ENCODE measurements at regions not wholly inside any gene's neighbourhood (a gene's known extent, or its start where the extent isn't known, plus 50 kb on each side); places are given as distances from the start of the nearest gene placed in this dataset.

DNA sequence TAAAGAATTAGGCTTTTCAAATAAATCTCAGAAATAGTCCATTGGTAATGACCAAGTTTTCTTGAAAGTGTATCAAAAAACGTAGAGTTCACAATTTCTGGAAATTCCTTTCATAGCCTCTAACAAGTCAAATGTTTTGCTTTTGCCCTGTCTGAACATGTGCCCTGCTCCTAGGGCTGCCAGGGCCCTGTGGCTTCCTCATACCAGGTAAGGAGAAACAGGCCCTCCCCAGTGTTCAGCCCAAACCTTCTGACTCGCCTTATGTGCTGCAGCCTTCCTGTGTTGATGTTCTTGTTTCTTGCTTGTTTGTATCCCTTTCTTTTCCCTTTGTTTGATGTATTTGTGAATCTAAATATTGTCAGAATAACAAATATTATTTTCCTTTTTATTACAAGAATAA, 146.1 kb upstream of the PACRGL start:
- no peak overlapping the region for H2BK20ac ChIP-seq (ENCODE audit: low read depth, low read length)
- DNase-seq (no peak), ATAC-seq (ENCODE audit: low read depth) (no peak)
- no peak overlapping the region for H2BK5ac ChIP-seq (ENCODE audit: low read depth, low read length, poor library complexity, severe bottlenecking)
- no peaks in the 10 kb centered on the region for H3K4me1 ChIP-seq (ENCODE audit: control insufficient read depth, insufficient read depth, low read length)
- no peaks in the 10 kb centered on the region for H4K20me1 ChIP-seq (ENCODE audit: insufficient read depth, low read length)
- H4K5ac ChIP-seq (ENCODE audit: low read depth, low read length): no peak overlapping the region
- H3K27ac ChIP-seq (ENCODE audit: insufficient read depth, low read length): no peak overlapping the region
- no peaks in the 10 kb centered on the region for H3K27me3 ChIP-seq (ENCODE audit: control insufficient read depth, insufficient read depth, low read length)
- no CpG with 5 or more reads among the region's 2 CpGs for whole genome bisulfite sequencing, 2 experiments (ENCODE audit: extremely low coverage in 2 of 2, insufficient read length in 1 of 2)
- no peak overlapping the region for H3K9ac ChIP-seq (ENCODE audit: low read depth, low read length)
- H2BK120ac ChIP-seq (ENCODE audit: low read depth, low read length): no peak overlapping the region
- H3K36me3 ChIP-seq (ENCODE audit: control insufficient read depth, insufficient read depth, low read length): no peaks in the 10 kb centered on the region
- CTCF ChIA-PET: no interaction called here
- dilution Hi-C loops (cut with HindIII; ENCODE audit: low sequenced_read_pairs, unreplicated experiment) (no loop called here), intact Hi-C loops (cut with micrococcal nuclease) (loop anchor here (10.0 kb wide), 1 partner anchor 1869 kb away; no protein-coding TSS in a partner anchor), in situ Hi-C loops (cut with MboI; ENCODE audit: low sequenced_read_pairs) (no loop called here)
- POLR2A ChIA-PET (ENCODE audit: unreplicated experiment): no interaction called here
- no peak overlapping the region for H2AK5ac ChIP-seq (ENCODE audit: low read depth, low read length)
- no peak overlapping the region for H3K4me3 ChIP-seq (ENCODE audit: insufficient read depth, low read depth, low read length)
- H2AFZ ChIP-seq (replicated peaks; ENCODE audit: low read length, poor library complexity): no peak overlapping the region
- H2BK15ac ChIP-seq (ENCODE audit: low read depth, low read length): no peak overlapping the region
- no peaks in the 10 kb centered on the region for H3K9me3 ChIP-seq (ENCODE audit: control insufficient read depth, insufficient read depth, low read length)
- no peak overlapping the region for H4K8ac ChIP-seq (ENCODE audit: low read depth in 2 of 2, low read length in 2 of 2)
- H3K9me1 ChIP-seq (ENCODE audit: insufficient read depth, low read length): no peaks in the 10 kb centered on the region; the same call in 1 of the 2 replicates
- TF ChIP-seq, protein P1, sequence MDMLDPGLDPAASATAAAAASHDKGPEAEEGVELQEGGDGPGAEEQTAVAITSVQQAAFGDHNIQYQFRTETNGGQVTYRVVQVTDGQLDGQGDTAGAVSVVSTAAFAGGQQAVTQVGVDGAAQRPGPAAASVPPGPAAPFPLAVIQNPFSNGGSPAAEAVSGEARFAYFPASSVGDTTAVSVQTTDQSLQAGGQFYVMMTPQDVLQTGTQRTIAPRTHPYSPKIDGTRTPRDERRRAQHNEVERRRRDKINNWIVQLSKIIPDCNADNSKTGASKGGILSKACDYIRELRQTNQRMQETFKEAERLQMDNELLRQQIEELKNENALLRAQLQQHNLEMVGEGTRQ (IDR thresholded peaks at IDR 0.05; ENCODE audit: low read depth, low read length): no peak
- TF ChIP-seq CHD1 (IDR thresholded peaks at IDR 0.05; ENCODE audit: low read depth, low read length) (no peak), RFX5 (IDR thresholded peaks at IDR 0.05; ENCODE audit: low read depth, low read length) (no peak), NFE2L2 (IDR thresholded peaks at IDR 0.05; ENCODE audit: low read depth, low read length) (no peak), BHLHE40 (IDR thresholded peaks at IDR 0.05; ENCODE audit: low read depth, low read length) (no peak), MAFK (IDR thresholded peaks at IDR 0.05; ENCODE audit: low read depth, low read length) (no peak)
- TF ChIP-seq, protein P2, sequence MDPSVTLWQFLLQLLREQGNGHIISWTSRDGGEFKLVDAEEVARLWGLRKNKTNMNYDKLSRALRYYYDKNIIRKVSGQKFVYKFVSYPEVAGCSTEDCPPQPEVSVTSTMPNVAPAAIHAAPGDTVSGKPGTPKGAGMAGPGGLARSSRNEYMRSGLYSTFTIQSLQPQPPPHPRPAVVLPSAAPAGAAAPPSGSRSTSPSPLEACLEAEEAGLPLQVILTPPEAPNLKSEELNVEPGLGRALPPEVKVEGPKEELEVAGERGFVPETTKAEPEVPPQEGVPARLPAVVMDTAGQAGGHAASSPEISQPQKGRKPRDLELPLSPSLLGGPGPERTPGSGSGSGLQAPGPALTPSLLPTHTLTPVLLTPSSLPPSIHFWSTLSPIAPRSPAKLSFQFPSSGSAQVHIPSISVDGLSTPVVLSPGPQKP (IDR thresholded peaks at IDR 0.05; ENCODE audit: borderline replicate concordance, low read depth, low read length): no peak
- no peak overlapping the region for H3K56ac ChIP-seq (ENCODE audit: extremely low read depth, insufficient read depth, low read length)
- H4K91ac ChIP-seq (ENCODE audit: insufficient read depth, low read depth, low read length): no peak overlapping the region
- no peaks in the 10 kb centered on the region for H3K79me1 ChIP-seq (ENCODE audit: low read depth in 1 of 2, low read length in 2 of 2)
- H3K14ac ChIP-seq (replicated peaks; ENCODE audit: low read depth, low read length): no peak overlapping the region
- BruUV-seq (replicated peaks): no TSS peak
- no peak overlapping the region for H3K18ac ChIP-seq (ENCODE audit: low read depth, low read length)
- no peak overlapping the region for H3K23ac ChIP-seq (ENCODE audit: low read depth, low read length)
- H3K4ac ChIP-seq (ENCODE audit: low read depth, low read length): no peak overlapping the region
- H3K4me2 ChIP-seq (ENCODE audit: low read depth, low read length): no peak overlapping the region
- H2AK9ac ChIP-seq (replicated peaks; ENCODE audit: low read depth, low read length, poor library complexity): no peak overlapping the region
